ENCODE measurements at regions not wholly inside any gene's neighbourhood (a gene's known extent, or its start where the extent isn't known, plus 50 kb on each side); places are given as distances from the start of the nearest gene placed in this dataset.
"Not testable (repeated sequence)": the region's sequence is repeated elsewhere in the genome, so short reads cannot be mapped to it uniquely, and the experiment has no call there.

GRCh38 chr5:54821445-54822323 lies 163.7 kb downstream of the ESM1 start:
- DNase-seq (ENCODE audit: low read depth), result no peak

- no peak for DNase-seq (ENCODE audit: low read depth)
These were observed 164.9 kb downstream of the ESM1 start for GRCh38 chr5:54820346-54821134.

GRCh38 chr5:54807421-54807820 lies 178.0 kb downstream of the ESM1 start:
- DNase-seq (ENCODE audit: low read depth), result no peak

- DNase-seq (ENCODE audit: low read depth), result no peak
These were observed 180.9 kb downstream of the ESM1 start for GRCh38 chr5:54804521-54804920.

GRCh38 chr5:54804086-54804485 lies 181.3 kb downstream of the ESM1 start:
- DNase-seq (ENCODE audit: low read depth), result no peak

GRCh38 chr5:54803471-54804011 lies 181.9 kb downstream of the ESM1 start:
- no peak for DNase-seq (ENCODE audit: low read depth)

GRCh38 chr5:54799645-54800044 lies 185.7 kb downstream of the ESM1 start:
- DNase-seq (ENCODE audit: low read depth), result no peak

GRCh38 chr5:54795777-54796176 lies 189.6 kb downstream of the ESM1 start:
- no peak for DNase-seq (ENCODE audit: low read depth)

GRCh38 chr5:54795284-54795683 lies 190.1 kb downstream of the ESM1 start:
- no peak for DNase-seq (ENCODE audit: low read depth)

- DNase-seq (ENCODE audit: low read depth), result no peak
These were observed 191.0 kb downstream of the ESM1 start for GRCh38 chr5:54794135-54794975.

GRCh38 chr5:54793468-54794134 lies 191.8 kb downstream of the ESM1 start:
- DNase-seq (ENCODE audit: low read depth), result no peak

- DNase-seq (ENCODE audit: low read depth), result no peak
These were observed 192.6 kb downstream of the ESM1 start for GRCh38 chr5:54792611-54793404.

- DNase-seq (ENCODE audit: low read depth), result not testable (repeated sequence)
These were observed 197.5 kb downstream of the ESM1 start for GRCh38 chr5:54787910-54788309.

- DNase-seq (ENCODE audit: low read depth), result no peak
These were observed 199.4 kb downstream of the ESM1 start for GRCh38 chr5:54785729-54786591.

GRCh38 chr5:54778783-54779182 lies 206.6 kb downstream of the ESM1 start:
- no peak for DNase-seq (ENCODE audit: low read depth)

- no peak for DNase-seq (ENCODE audit: low read depth)
These were observed 209.7 kb downstream of the ESM1 start for GRCh38 chr5:54775645-54776044.

- no peak for DNase-seq (ENCODE audit: low read depth)
These were observed 210.9 kb downstream of the ESM1 start for GRCh38 chr5:54774281-54775170.

GRCh38 chr5:54772684-54773083 lies 212.7 kb downstream of the ESM1 start:
- DNase-seq (ENCODE audit: low read depth), result no peak

- DNase-seq (ENCODE audit: low read depth), result no peak
These were observed 213.2 kb downstream of the ESM1 start for GRCh38 chr5:54772231-54772630.
